ENCODE measurements at regions not wholly inside any gene's neighbourhood (a gene's known extent, or its start where the extent isn't known, plus 50 kb on each side); places are given as distances from the start of the nearest gene placed in this dataset.

DNA sequence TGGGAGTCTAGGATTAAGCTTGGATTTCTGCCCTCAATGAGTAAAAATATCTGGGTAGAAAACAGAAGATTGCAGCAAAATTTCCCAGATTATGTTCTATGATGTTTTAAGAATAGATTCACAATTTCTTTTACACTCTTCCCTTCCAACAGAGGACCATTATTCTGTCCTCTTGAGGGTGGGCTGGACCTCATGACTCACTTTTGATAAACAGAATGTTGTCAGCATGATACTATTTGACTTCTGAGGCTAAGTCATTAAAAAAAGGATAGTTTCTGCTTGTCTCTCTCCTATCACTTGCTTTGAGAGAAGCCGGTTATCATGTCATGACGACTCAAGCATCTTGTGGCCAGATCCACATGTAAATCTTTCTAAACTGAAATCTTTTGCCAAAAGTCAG, 396.2 kb upstream of the CDIN1 start:
- no peak overlapping the region for H3K27ac ChIP-seq
- TF ChIP-seq ZFX (IDR thresholded peaks at IDR 0.05; ENCODE audit: borderline replicate concordance), result no peak
- TF ChIP-seq, protein P1, sequence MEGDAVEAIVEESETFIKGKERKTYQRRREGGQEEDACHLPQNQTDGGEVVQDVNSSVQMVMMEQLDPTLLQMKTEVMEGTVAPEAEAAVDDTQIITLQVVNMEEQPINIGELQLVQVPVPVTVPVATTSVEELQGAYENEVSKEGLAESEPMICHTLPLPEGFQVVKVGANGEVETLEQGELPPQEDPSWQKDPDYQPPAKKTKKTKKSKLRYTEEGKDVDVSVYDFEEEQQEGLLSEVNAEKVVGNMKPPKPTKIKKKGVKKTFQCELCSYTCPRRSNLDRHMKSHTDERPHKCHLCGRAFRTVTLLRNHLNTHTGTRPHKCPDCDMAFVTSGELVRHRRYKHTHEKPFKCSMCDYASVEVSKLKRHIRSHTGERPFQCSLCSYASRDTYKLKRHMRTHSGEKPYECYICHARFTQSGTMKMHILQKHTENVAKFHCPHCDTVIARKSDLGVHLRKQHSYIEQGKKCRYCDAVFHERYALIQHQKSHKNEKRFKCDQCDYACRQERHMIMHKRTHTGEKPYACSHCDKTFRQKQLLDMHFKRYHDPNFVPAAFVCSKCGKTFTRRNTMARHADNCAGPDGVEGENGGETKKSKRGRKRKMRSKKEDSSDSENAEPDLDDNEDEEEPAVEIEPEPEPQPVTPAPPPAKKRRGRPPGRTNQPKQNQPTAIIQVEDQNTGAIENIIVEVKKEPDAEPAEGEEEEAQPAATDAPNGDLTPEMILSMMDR (IDR thresholded peaks at IDR 0.05), result no peak

DNA sequence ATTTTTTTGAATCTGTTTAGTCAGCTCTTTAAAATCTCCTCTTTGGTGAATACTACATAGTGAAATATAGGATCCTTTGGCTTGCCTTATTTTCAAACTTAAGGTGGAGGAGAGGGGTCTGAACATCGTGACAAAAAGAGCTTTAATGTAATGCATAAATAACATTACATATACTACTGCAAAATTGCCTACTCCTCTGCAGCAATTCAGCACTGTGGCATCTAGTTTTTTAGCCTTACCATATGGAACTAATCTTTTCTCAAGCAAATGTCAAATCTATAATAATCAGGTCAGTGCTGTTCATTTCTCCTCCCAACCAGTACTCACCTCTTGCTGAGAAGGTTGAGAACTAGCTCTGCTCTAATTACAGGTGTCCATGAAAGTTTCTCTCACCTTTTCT, 394.0 kb upstream of the CDIN1 start:
- TF ChIP-seq, protein P1 (IDR thresholded peaks at IDR 0.05), result no peak
- TF ChIP-seq ZFX (IDR thresholded peaks at IDR 0.05; ENCODE audit: borderline replicate concordance), result no peak
- no peak overlapping the region for H3K27ac ChIP-seq

DNA sequence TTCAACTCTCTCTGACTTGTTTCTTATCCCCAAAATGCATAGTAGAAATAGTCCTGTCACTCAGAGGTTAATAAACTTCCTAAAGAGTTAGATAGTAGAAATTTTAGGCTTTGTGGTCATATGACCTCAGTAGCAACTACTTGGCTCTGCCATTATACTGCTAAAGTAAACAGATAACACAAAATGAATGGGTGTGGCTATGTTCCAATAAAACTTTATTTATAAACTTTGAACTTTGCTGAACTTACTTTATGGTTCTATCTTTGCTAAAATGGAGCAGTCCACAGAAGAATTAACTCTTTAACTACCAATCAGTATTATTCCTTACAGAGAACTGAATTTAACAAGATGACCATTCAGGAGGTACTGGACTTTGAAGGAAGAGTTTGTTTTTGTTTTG, 393.6 kb upstream of the CDIN1 start:
- TF ChIP-seq, protein P1 (IDR thresholded peaks at IDR 0.05), result no peak
- TF ChIP-seq ZFX (IDR thresholded peaks at IDR 0.05; ENCODE audit: borderline replicate concordance), result no peak
- H3K27ac ChIP-seq, result no peak overlapping the region

DNA sequence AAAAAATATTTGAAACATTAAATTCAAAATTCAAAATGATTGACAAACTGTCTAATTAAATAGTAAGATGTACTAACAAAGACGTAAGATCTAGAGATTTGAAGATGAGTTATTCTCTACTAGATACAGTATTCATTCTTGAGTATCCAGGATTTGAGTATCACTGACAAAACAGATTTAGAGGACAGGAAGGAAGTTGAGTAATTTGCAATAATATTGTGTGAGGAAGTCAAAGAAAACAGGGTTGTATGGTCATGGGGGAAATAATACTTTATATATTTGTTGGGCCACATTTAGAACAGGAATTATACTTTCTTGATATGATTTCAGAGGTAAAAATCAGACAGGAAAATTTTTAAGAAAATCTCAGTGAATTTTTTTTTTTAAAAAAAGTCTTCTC, 393.1 kb upstream of the CDIN1 start:
- TF ChIP-seq ZFX (IDR thresholded peaks at IDR 0.05; ENCODE audit: borderline replicate concordance), result no peak
- TF ChIP-seq, protein P1 (IDR thresholded peaks at IDR 0.05), result no peak
- no peak overlapping the region for H3K27ac ChIP-seq

DNA sequence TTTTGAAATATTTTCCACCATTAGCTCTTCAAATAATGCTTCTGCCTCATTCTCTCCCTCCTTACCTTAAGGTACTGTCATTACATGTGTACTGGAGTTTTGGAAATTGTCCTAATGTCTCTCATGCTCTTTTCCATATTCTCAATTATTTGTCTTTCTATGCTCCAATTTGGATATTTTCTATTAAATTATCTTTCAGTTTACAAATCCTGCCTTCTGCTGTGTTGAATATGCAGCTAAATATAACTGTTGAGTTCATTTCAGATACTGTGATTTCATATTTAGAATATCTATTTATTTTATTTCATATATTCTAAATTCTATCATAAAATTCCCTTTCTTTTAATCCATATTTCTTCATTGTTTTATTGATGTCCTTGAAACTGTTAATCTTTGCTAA, 388.0 kb upstream of the CDIN1 start:
- H3K27ac ChIP-seq, result no peak overlapping the region
- TF ChIP-seq, protein P1 (IDR thresholded peaks at IDR 0.05), result no peak
- no peak for TF ChIP-seq ZFX (IDR thresholded peaks at IDR 0.05; ENCODE audit: borderline replicate concordance)

DNA sequence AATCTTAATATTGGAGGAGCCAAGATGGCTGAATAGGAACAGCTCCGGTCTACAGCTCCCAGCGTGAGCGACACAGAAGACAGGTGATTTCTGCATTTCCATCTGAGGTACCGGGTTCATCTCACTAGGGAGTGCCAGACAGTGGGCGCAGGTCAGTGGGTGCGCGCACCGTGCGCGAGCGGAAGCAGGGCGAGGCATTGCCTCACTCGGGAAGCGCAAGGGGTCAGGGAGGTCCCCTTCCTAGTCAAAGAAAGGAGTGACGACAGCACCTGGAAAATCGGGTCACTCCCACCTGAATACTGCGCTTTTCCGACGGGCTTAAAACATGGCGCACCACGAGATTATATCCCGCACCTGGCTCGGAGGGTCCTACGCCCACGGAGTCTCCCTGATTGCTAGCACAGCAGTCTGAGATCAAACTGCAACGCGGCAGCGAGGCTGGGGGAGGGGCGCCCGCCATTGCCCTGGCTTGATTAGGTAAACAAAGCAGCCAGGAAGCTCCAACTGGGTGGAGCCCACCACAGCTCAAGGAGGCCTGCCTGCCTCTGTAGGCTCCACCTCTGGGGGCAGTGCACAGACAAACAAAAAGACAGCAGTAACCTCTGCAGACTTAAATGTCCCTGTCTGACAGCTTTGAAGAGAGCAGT, 383.9 kb upstream of the CDIN1 start:
- H3K27ac ChIP-seq, result peak overlapping the region; percentile 34; the same call in 1 of the 2 replicates

DNA sequence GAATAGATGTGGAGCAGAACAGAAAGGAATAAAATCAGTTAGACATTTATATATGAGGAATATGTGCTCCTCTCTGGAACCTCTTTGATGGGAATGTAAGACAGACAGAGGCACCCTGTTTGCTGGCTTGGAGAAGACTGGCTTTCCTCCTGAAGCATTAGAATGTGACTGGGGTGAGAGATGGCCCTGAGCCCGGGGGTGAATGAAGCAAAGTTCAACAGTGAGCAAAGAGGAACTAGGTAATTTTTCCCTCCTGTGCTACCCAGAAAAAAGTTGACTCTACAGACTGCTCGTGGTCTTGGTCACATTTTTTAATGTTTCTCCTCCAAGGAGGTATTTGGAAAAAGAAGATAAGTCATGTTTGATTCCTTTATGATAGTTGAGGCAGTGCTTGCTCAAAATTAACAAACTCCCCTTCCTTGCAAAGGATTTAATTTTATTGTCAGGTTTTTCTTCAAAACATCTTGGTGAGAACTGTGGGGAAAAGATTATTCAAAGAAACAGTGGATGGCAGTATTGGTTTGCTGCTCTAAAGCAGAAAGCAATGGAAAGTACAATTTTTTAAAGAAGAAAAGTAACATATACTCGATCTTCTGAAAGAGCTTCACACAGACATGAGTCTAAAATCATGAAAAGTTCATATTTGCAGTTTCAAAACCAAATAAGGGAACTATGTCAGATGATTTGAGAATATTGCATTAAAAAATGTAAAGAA, 370.4 kb upstream of the CDIN1 start:
- TF ChIP-seq ZFX (IDR thresholded peaks at IDR 0.05; ENCODE audit: borderline replicate concordance), result no peak
- TF ChIP-seq, protein P1 (IDR thresholded peaks at IDR 0.05), result no peak
- H3K27ac ChIP-seq, result no peak overlapping the region

Data from 22Rv1 (cell line).